NOMO-1 (cell line): ENCODE measurements at regions not wholly inside any gene's neighbourhood (a gene's known extent, or its start where the extent isn't known, plus 50 kb on each side); places are given as distances from the start of the nearest gene placed in this dataset.

ENCODE experiments used
- DNase-seq, 2 experiments: peaks; one replicate each; lab custom pipeline; 2025; ENCODE audit not compliant: unreplicated experiment in 2 of 2; lab: John Stamatoyannopoulos, UW

GRCh38 chr9:90393365-90394152, 249.1 kb downstream of the DIRAS2 start:
- DNase-seq: no peak

GRCh38 chr9:90394871-90395270, 247.8 kb downstream of the DIRAS2 start:
- DNase-seq: no peak

- no peak for DNase-seq
These were observed 242.5 kb downstream of the DIRAS2 start for GRCh38 chr9:90400091-90400490.

- DNase-seq: no peak
These were observed 234.0 kb downstream of the DIRAS2 start for GRCh38 chr9:90408659-90409058.

GRCh38 chr9:90419221-90419851, 223.3 kb downstream of the DIRAS2 start:
- no peak for DNase-seq

GRCh38 chr9:90420211-90420610, 222.4 kb downstream of the DIRAS2 start:
- no peak for DNase-seq

GRCh38 chr9:90420768-90421513, 221.7 kb downstream of the DIRAS2 start:
- no peak for DNase-seq

- no peak for DNase-seq
These were observed 220.8 kb downstream of the DIRAS2 start for GRCh38 chr9:90421786-90422185.

- no peak for DNase-seq
These were observed 218.9 kb downstream of the DIRAS2 start for GRCh38 chr9:90423661-90424193.

- DNase-seq: no peak
These were observed 214.1 kb downstream of the DIRAS2 start for GRCh38 chr9:90428517-90428916.

- no peak for DNase-seq
These were observed 209.7 kb downstream of the DIRAS2 start for GRCh38 chr9:90432951-90433350.

GRCh38 chr9:90433398-90433941, 209.2 kb downstream of the DIRAS2 start:
- DNase-seq: no peak

GRCh38 chr9:90441814-90442213, 200.8 kb downstream of the DIRAS2 start:
- DNase-seq: no peak

GRCh38 chr9:90442723-90443122, 199.9 kb downstream of the DIRAS2 start:
- no peak for DNase-seq

GRCh38 chr9:90444609-90445204, 197.9 kb downstream of the DIRAS2 start:
- DNase-seq: no peak

- DNase-seq: no peak
These were observed 197.2 kb downstream of the DIRAS2 start for GRCh38 chr9:90445391-90445790.

GRCh38 chr9:90446200-90446948, 196.2 kb downstream of the DIRAS2 start:
- no peak for DNase-seq

GRCh38 chr9:90447773-90448172, 194.9 kb downstream of the DIRAS2 start:
- DNase-seq: no peak

GRCh38 chr9:90449213-90449925, 193.3 kb downstream of the DIRAS2 start:
- no peak for DNase-seq
